ENCODE measurements at regions not wholly inside any gene's neighbourhood (a gene's known extent, or its start where the extent isn't known, plus 50 kb on each side); places are given as distances from the start of the nearest gene placed in this dataset.

GRCh38 chr3:107106907-107107306, 270.3 kb upstream of the CCDC54 start:
- TF ChIP-seq REST (IDR thresholded peaks at IDR 0.05; ENCODE audit: low read depth, low read length) (no peak), YY1 (IDR thresholded peaks at IDR 0.05; ENCODE audit: low read depth) (no peak), MXI1 (IDR thresholded peaks at IDR 0.05; ENCODE audit: low read depth, low read length) (no peak), FOSL2 (IDR thresholded peaks at IDR 0.05; ENCODE audit: borderline replicate concordance, low read depth) (no peak), TEAD4 (IDR thresholded peaks at IDR 0.05; ENCODE audit: borderline replicate concordance, insufficient read depth) (no peak), USF1 (IDR thresholded peaks at IDR 0.05; ENCODE audit: borderline replicate concordance, low read depth) (no peak), RAD21 (IDR thresholded peaks at IDR 0.05; ENCODE audit: low read length) (no peak)

Measured in SK-N-SH (cell line).